A673 (cell line): ENCODE measurements at regions not wholly inside any gene's neighbourhood (a gene's known extent, or its start where the extent isn't known, plus 50 kb on each side); places are given as distances from the start of the nearest gene placed in this dataset.

Source experiments
- BruUV-seq: library from RNA; stranded (reverse); fragments of 400-500 nt; replicated peaks from 2 replicates; lab custom pipeline; 2021; lab: Mats Ljungman, UMichigan
- CTCF ChIA-PET: fragments of 300-600 bp; sonication (Branson Sonifier 250); formaldehyde crosslinking; loops from one replicate; lab custom pipeline; 2022; ENCODE audit warnings: antibody characterized with exemption; lab: Charles Lee
- POLR2A ChIA-PET: fragments of 300-600 bp; sonication (Branson Sonifier 250); formaldehyde crosslinking; loops from one replicate; lab custom pipeline; 2022; ENCODE audit warnings: antibody characterized with exemption; ENCODE audit not compliant: low non-redundant PET; lab: Charles Lee
- DNase-seq: peaks from one replicate; pipeline ENCODE4 v3.0.0-alpha.2; 2015; ENCODE audit warnings: low spot score
- H3K27ac ChIP-seq: fragments of 200-600 bp; sonication (generic); 2 replicates; pipeline ENCODE4 v1.5.1; 2016; ENCODE audit warnings: mixed run types, low read depth, mild to moderate bottlenecking, mixed read lengths, antibody characterized with exemption, low read length; ENCODE audit not compliant: poor library complexity, severe bottlenecking
- H3K27me3 ChIP-seq: fragments of 200-600 bp; sonication (generic); replicated peaks from 2 replicates; pipeline ENCODE4 v1.6.1; 2017; ENCODE audit warnings: mixed run types, low read depth, mild to moderate bottlenecking, mixed read lengths, antibody characterized with exemption, low read length; ENCODE audit not compliant: insufficient read depth, poor library complexity
- H3K36me3 ChIP-seq: fragments of 200-600 bp; sonication (generic); 2 replicates; pipeline ENCODE4 v1.6.1; 2016; ENCODE audit warnings: mixed run types, mild to moderate bottlenecking, mixed read lengths, antibody characterized with exemption, low read length; ENCODE audit not compliant: insufficient read depth, poor library complexity, severe bottlenecking
- H3K4me1 ChIP-seq: fragments of 200-600 bp; sonication (generic); 2 replicates; pipeline ENCODE4 v1.6.1; 2017; ENCODE audit warnings: mixed run types, mild to moderate bottlenecking, mixed read lengths, antibody characterized with exemption, low read length; ENCODE audit not compliant: insufficient read depth, poor library complexity, severe bottlenecking
- H3K4me3 ChIP-seq: fragments of 200-600 bp; sonication (generic); 2 replicates; pipeline ENCODE4 v1.5.1; 2016; ENCODE audit warnings: low read depth, mixed run types, mild to moderate bottlenecking, mixed read lengths, low read length; ENCODE audit not compliant: poor library complexity, severe bottlenecking
- H3K9me3 ChIP-seq: fragments of 200-600 bp; sonication (generic); 2 replicates; pipeline ENCODE4 v1.6.1; 2016; ENCODE audit warnings: mixed run types, low read depth, mild to moderate bottlenecking, mixed read lengths, antibody characterized with exemption, low read length; ENCODE audit not compliant: poor library complexity, severe bottlenecking
- EZH2 ChIP-seq: fragments of 200-600 bp; sonication (generic); IDR thresholded peaks from 2 replicates; pipeline ENCODE4 v1.6.1; 2017; ENCODE audit warnings: borderline replicate concordance, low read depth, mild to moderate bottlenecking, mixed read lengths, antibody characterized with exemption, low read length; ENCODE audit not compliant: poor library complexity, severe bottlenecking
- intact Hi-C: fragments of 100-400 bp; cut with micrococcal nuclease; formaldehyde crosslinking; loops from one replicate; pipeline ENCODE4 v1.10.0; 2022; ENCODE audit not compliant: unreplicated experiment
- TF ChIP-seq, protein P1 (sequence below): fragments of 300-800, 200-600 bp; sonication (generic); conservative IDR thresholded peaks from 2 replicates; pipeline ENCODE4 v1.5.1; 2017; ENCODE audit warnings: low read depth, mild to moderate bottlenecking, antibody characterized with exemption, low read length, moderate library complexity, mixed read lengths

GRCh38 chr1:227424159-227424680 is 105.9 kb upstream of the CDC42BPA start:
- no TSS peak for BruUV-seq
- ChIA-PET POLR2A (no interaction called here), CTCF (no interaction called here)
- H3K4me3 ChIP-seq, result no peak overlapping the region
- H3K27ac ChIP-seq, result no peak overlapping the region
- H3K9me3 ChIP-seq, result no peaks in the 10 kb centered on the region
- peaks cover 9% of the 10 kb centered on the region for H3K4me1 ChIP-seq
- intact Hi-C loops, result no loop called here
- no peak for TF ChIP-seq EZH2
- TF ChIP-seq, protein P1, sequence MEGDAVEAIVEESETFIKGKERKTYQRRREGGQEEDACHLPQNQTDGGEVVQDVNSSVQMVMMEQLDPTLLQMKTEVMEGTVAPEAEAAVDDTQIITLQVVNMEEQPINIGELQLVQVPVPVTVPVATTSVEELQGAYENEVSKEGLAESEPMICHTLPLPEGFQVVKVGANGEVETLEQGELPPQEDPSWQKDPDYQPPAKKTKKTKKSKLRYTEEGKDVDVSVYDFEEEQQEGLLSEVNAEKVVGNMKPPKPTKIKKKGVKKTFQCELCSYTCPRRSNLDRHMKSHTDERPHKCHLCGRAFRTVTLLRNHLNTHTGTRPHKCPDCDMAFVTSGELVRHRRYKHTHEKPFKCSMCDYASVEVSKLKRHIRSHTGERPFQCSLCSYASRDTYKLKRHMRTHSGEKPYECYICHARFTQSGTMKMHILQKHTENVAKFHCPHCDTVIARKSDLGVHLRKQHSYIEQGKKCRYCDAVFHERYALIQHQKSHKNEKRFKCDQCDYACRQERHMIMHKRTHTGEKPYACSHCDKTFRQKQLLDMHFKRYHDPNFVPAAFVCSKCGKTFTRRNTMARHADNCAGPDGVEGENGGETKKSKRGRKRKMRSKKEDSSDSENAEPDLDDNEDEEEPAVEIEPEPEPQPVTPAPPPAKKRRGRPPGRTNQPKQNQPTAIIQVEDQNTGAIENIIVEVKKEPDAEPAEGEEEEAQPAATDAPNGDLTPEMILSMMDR, result no peak
- no peaks in the 10 kb centered on the region for H3K27me3 ChIP-seq
- DNase-seq, result no peak
- H3K36me3 ChIP-seq, result no peaks in the 10 kb centered on the region

- POLR2A ChIA-PET, result no interaction called here
- intact Hi-C loops, result no loop called here
- no TSS peak for BruUV-seq
- no peaks in the 10 kb centered on the region for H3K36me3 ChIP-seq
- no peaks in the 10 kb centered on the region for H3K27me3 ChIP-seq
- CTCF ChIA-PET, result no interaction called here
- no peaks in the 10 kb centered on the region for H3K9me3 ChIP-seq
- no peak overlapping the region for H3K4me3 ChIP-seq
- H3K27ac ChIP-seq, result no peak overlapping the region
- H3K4me1 ChIP-seq, result no peaks in the 10 kb centered on the region
- no peak for TF ChIP-seq EZH2
- TF ChIP-seq, protein P1, result no peak
- DNase-seq, result no peak
Measured at GRCh38 chr1:227422581-227422980, 104.3 kb upstream of the CDC42BPA start.

GRCh38 chr1:227420147-227420546 is 101.9 kb upstream of the CDC42BPA start:
- ChIA-PET CTCF (no interaction called here), POLR2A (interaction anchor here (0.6 kb wide), 1 partner anchor 1673 kb away, joined by 3 read pairs; no protein-coding TSS in a partner anchor)
- H3K27ac ChIP-seq, result no peak overlapping the region
- H3K4me3 ChIP-seq, result no peak overlapping the region
- peaks cover 4% of the 10 kb centered on the region for H3K27me3 ChIP-seq
- H3K36me3 ChIP-seq, result no peaks in the 10 kb centered on the region
- no peak for TF ChIP-seq EZH2
- TF ChIP-seq, protein P1, result no peak
- no peak for DNase-seq
- intact Hi-C loops, result no loop called here
- BruUV-seq, result no TSS peak
- H3K4me1 ChIP-seq, result no peaks in the 10 kb centered on the region
- H3K9me3 ChIP-seq, result no peaks in the 10 kb centered on the region
